Mesenchymal stem cell (in vitro differentiated cells and primary cell): ENCODE measurements at regions not wholly inside any gene's neighbourhood (a gene's known extent, or its start where the extent isn't known, plus 50 kb on each side); places are given as distances from the start of the nearest gene placed in this dataset.

ENCODE experiments used
- DNase-seq: peaks from one replicate; pipeline ENCODE4 v3.0.0-alpha.2; 2013
- H2AFZ ChIP-seq: one replicate; pipeline ENCODE4 v1.6.1; 2013; ENCODE audit warnings: low read depth, mild to moderate bottlenecking, control low read depth, inconsistent platforms, low read length, moderate library complexity
- H2AK5ac ChIP-seq: 2 replicates; pipeline ENCODE4 v1.6.1; 2013; ENCODE audit warnings: low read length, moderate library complexity, mild to moderate bottlenecking, inconsistent platforms; ENCODE audit not compliant: severe bottlenecking
- H2BK120ac ChIP-seq: one replicate; pipeline ENCODE4 v1.6.1; 2013; ENCODE audit warnings: low read depth, mild to moderate bottlenecking, inconsistent platforms, low read length, moderate library complexity
- H2BK12ac ChIP-seq, 2 experiments: one replicate each; pipeline ENCODE4 v1.6.1; 2013; ENCODE audit warnings: inconsistent platforms in 2 of 2, low read length in 2 of 2, mild to moderate bottlenecking in 2 of 2, moderate library complexity in 2 of 2, control low read depth in 1 of 2
- H2BK15ac ChIP-seq: one replicate; pipeline ENCODE4 v1.6.1; 2013; ENCODE audit warnings: mild to moderate bottlenecking, low read depth, inconsistent platforms; ENCODE audit not compliant: poor library complexity, severe bottlenecking
- H2BK5ac ChIP-seq: 2 replicates; pipeline ENCODE4 v1.6.1; 2013; ENCODE audit warnings: low read depth, mild to moderate bottlenecking, low read length, control low read depth, inconsistent platforms; ENCODE audit not compliant: poor library complexity, severe bottlenecking
- H3K14ac ChIP-seq, 2 experiments: one replicate each; pipeline ENCODE4 v1.6.1; 2013; ENCODE audit warnings: inconsistent platforms in 2 of 2, low read length in 2 of 2, control low read depth in 1 of 2, mild to moderate bottlenecking in 1 of 2, moderate library complexity in 1 of 2
- H3K18ac ChIP-seq, 2 experiments: one replicate each; pipeline ENCODE4 v1.6.1; 2013; ENCODE audit warnings: inconsistent platforms in 2 of 2, low read length in 2 of 2, control low read depth in 1 of 2, low read depth in 1 of 2, mild to moderate bottlenecking in 1 of 2
- H3K23ac ChIP-seq, 2 experiments: one replicate each; pipeline ENCODE4 v1.6.1; 2013; ENCODE audit warnings: inconsistent platforms in 2 of 2, low read length in 2 of 2, mild to moderate bottlenecking in 2 of 2, moderate library complexity in 2 of 2, control low read depth in 1 of 2
- H3K27ac ChIP-seq: 2 replicates; pipeline ENCODE4 v1.5.1; 2013; ENCODE audit warnings: mild to moderate bottlenecking, moderate library complexity, low read length, control low read depth, inconsistent platforms; ENCODE audit not compliant: poor library complexity, severe bottlenecking
- H3K27me3 ChIP-seq, 2 experiments: 2 replicates each; pipeline versions ENCODE4 v1.6.1 to v1.7.0; 2013; ENCODE audit warnings: low read length in 2 of 2, mild to moderate bottlenecking in 2 of 2, moderate library complexity in 2 of 2, control low read depth in 1 of 2, inconsistent platforms in 1 of 2; ENCODE audit not compliant: control insufficient read depth in 1 of 2, insufficient read depth in 1 of 2
- H3K36me3 ChIP-seq, 2 experiments: 2 replicates each; pipeline versions ENCODE4 v1.6.1 to v1.7.0; 2013; ENCODE audit warnings: low read length in 2 of 2, control low read depth in 1 of 2, inconsistent platforms in 1 of 2, low read depth in 1 of 2, mild to moderate bottlenecking in 1 of 2; ENCODE audit not compliant: insufficient read depth in 2 of 2, control insufficient read depth in 1 of 2
- H3K4ac ChIP-seq, 2 experiments: one replicate each; pipeline ENCODE4 v1.6.1; 2013; ENCODE audit warnings: inconsistent platforms in 2 of 2, low read length in 2 of 2, mild to moderate bottlenecking in 2 of 2, moderate library complexity in 2 of 2, control low read depth in 1 of 2, low read depth in 1 of 2
- H3K4me1 ChIP-seq: 2 replicates; pipeline ENCODE4 v1.6.1; 2013; ENCODE audit warnings: low read depth, low read length, control low read depth; ENCODE audit not compliant: control insufficient read depth, insufficient read depth
- H3K4me2 ChIP-seq: 2 replicates; pipeline ENCODE4 v1.6.1; 2013; ENCODE audit warnings: low read length, mild to moderate bottlenecking, inconsistent platforms; ENCODE audit not compliant: poor library complexity, severe bottlenecking
- H3K4me3 ChIP-seq, 2 experiments: 2 replicates each; pipeline versions ENCODE4 v1.5.1 to v1.7.0; 2013; ENCODE audit warnings: low read length in 2 of 2, mild to moderate bottlenecking in 2 of 2, control low read depth in 1 of 2, low read depth in 1 of 2; ENCODE audit not compliant: insufficient read depth in 1 of 2
- H3K79me1 ChIP-seq: replicated peaks from 2 replicates; pipeline ENCODE4 v1.6.1; 2013; ENCODE audit warnings: mild to moderate bottlenecking, control low read depth, low read length, inconsistent platforms; ENCODE audit not compliant: poor library complexity, severe bottlenecking
- H3K9ac ChIP-seq: 2 replicates; pipeline ENCODE4 v1.7.0; 2013; ENCODE audit warnings: mild to moderate bottlenecking, low read length, moderate library complexity
- H3K9me3 ChIP-seq: 2 replicates; pipeline ENCODE4 v1.7.0; 2013; ENCODE audit warnings: mild to moderate bottlenecking, low read length; ENCODE audit not compliant: control insufficient read depth
- H4K8ac ChIP-seq: one replicate; pipeline ENCODE4 v1.6.1; 2013; ENCODE audit warnings: inconsistent platforms, mild to moderate bottlenecking, low read length, moderate library complexity
- H4K91ac ChIP-seq: one replicate; pipeline ENCODE4 v1.6.1; 2013; ENCODE audit warnings: mild to moderate bottlenecking, low read length, inconsistent platforms
- WGBS: methylation state at CpG from one replicate; pipeline ENCODE4 v1.1.7; 2013; ENCODE audit warnings: mixed read lengths; 5-methylcytosine and 5-hydroxymethylcytosine counted together

DNA sequence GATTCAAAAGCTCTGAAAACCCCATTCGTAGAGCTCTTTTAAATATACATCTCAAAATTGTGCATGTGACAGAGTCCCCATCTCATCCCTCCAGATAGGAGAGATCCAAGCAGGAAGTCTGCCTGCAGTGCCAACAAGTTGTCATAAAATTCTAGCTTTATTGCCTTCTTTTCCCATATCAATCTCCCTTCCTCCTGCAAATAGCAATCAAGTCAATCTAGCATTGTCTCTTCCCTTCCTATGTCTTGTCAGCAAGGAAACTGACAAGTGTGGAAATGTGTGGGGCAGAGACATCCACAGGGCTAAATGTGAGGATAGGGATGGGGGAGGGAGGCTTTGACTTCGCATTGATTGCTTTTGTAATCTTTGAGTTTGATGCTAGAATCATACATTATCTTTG is 165.2 kb downstream of the C1orf94 start:
- Histone ChIP-seq H3K9ac (no peak overlapping the region), H3K27me3 (peaks cover 0 to 65% of the 10 kb centered on the region in 2 experiments), H2BK12ac (no peak overlapping the region), H2BK120ac (no peak overlapping the region), H2AFZ (no peak overlapping the region), H2AK5ac (no peak overlapping the region), H3K27ac (no peak overlapping the region), H4K8ac (no peak overlapping the region), H3K4me1 (no peaks in the 10 kb centered on the region), H2BK15ac (no peak overlapping the region), H4K91ac (no peak overlapping the region), H3K4me2 (no peak overlapping the region), H3K23ac (no peak overlapping the region), H3K4me3 (no peak overlapping the region), H3K14ac (no peak overlapping the region), H2BK5ac (no peak overlapping the region), H3K4ac (no peak overlapping the region), H3K79me1 (no peaks in the 10 kb centered on the region), H3K18ac (no peak overlapping the region), H3K36me3 (no peaks in the 10 kb centered on the region), H3K9me3 (no peaks in the 10 kb centered on the region)
- WGBS: 19% methylated on average over 1 of the region's 2 CpGs
- DNase-seq: no peak

GRCh38 chr1:34342334-34342733 is 165.6 kb downstream of the C1orf94 start:
- no peak overlapping the region for H2AFZ ChIP-seq
- H3K4me2 ChIP-seq: no peak overlapping the region
- no peak overlapping the region for H2BK15ac ChIP-seq
- no peak overlapping the region for H4K91ac ChIP-seq
- H3K79me1 ChIP-seq: no peaks in the 10 kb centered on the region
- H3K27ac ChIP-seq: no peak overlapping the region
- no peak overlapping the region for H3K4me3 ChIP-seq
- H3K9me3 ChIP-seq: no peaks in the 10 kb centered on the region
- H3K4me1 ChIP-seq: no peaks in the 10 kb centered on the region
- no peak overlapping the region for H3K18ac ChIP-seq
- H2AK5ac ChIP-seq: no peak overlapping the region
- 88% methylated on average over 1 of the region's 1 CpG for WGBS
- H2BK5ac ChIP-seq: no peak overlapping the region
- H3K9ac ChIP-seq: no peak overlapping the region
- no peak overlapping the region for H3K14ac ChIP-seq
- H2BK120ac ChIP-seq: no peak overlapping the region
- no peak overlapping the region for H3K4ac ChIP-seq
- H4K8ac ChIP-seq: no peak overlapping the region
- no peak for DNase-seq
- H2BK12ac ChIP-seq: no peak overlapping the region
- no peak overlapping the region for H3K23ac ChIP-seq
- peaks cover 0 to 63% of the 10 kb centered on the region in 2 experiments for H3K27me3 ChIP-seq
- H3K36me3 ChIP-seq: no peaks in the 10 kb centered on the region

DNA sequence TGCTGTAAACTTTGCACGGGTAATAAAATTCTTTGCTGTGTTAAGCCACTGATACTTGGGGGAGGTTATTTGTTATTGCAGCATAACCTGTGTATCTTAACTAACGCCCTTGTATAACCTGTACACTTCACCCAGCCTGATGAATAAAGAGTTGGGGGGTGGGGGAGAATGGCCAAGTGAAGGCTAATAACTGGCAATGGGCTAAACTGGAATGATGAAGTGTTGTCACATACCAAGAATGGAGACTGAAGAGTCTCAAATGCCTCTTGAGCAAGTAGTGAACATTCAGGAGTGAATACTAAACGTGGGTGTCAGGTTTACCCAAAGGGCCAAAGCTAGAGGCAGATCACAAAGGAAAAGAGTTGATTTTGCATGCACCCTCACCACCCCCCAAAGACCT is 169.4 kb downstream of the C1orf94 start:
- 51% methylated on average over 2 of the region's 3 CpGs for WGBS
- H3K23ac ChIP-seq: no peak overlapping the region
- DNase-seq: no peak

DNA sequence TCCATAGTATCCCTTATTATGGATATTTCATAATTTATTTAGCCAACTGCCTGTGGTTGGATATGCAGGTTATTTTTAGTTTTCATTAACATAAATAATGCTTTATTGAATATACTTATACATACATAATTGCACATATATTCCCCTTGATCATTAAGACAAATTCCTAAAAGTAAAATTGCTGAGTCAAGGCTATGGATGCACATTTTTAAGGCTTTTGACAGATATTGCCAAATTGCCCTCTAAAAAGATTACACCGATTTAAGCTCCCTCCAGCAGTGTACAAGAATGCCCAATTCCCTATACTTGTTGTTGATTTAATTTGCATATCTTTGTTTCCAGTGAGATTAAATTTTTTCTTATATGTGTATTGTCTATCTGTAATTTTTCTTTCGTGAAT is 176.7 kb downstream of the C1orf94 start:
- H3K36me3 ChIP-seq: no peaks in the 10 kb centered on the region
- no peak for DNase-seq
- H3K4me3 ChIP-seq: no peak overlapping the region
- H3K79me1 ChIP-seq: no peaks in the 10 kb centered on the region
- H3K27me3 ChIP-seq: peaks cover 0 to 51% of the 10 kb centered on the region in 2 experiments
- no peak overlapping the region for H2BK5ac ChIP-seq
- no peak overlapping the region for H3K23ac ChIP-seq
- H4K91ac ChIP-seq: no peak overlapping the region
- H3K18ac ChIP-seq: no peak overlapping the region
- H2BK12ac ChIP-seq: no peak overlapping the region
- H3K4me1 ChIP-seq: no peaks in the 10 kb centered on the region
- H2BK120ac ChIP-seq: no peak overlapping the region
- no peak overlapping the region for H2BK15ac ChIP-seq
- no peak overlapping the region for H3K4me2 ChIP-seq
- H3K4ac ChIP-seq: no peak overlapping the region
- H2AK5ac ChIP-seq: no peak overlapping the region
- H4K8ac ChIP-seq: no peak overlapping the region
- WGBS: no CpG with 5 or more reads among the region's 2 CpGs
- H3K9ac ChIP-seq: no peak overlapping the region
- no peak overlapping the region for H3K14ac ChIP-seq
- H3K9me3 ChIP-seq: peaks cover 3% of the 10 kb centered on the region
- no peak overlapping the region for H3K27ac ChIP-seq
- no peak overlapping the region for H2AFZ ChIP-seq

More for the DNA sequence above, 169.4 kb downstream of the C1orf94 start:
- Histone ChIP-seq H4K91ac (no peak overlapping the region), H4K8ac (no peak overlapping the region), H3K4ac (no peak overlapping the region), H3K9ac (no peak overlapping the region), H2BK120ac (no peak overlapping the region), H3K18ac (no peak overlapping the region), H3K79me1 (no peaks in the 10 kb centered on the region), H2AK5ac (no peak overlapping the region), H3K4me1 (no peaks in the 10 kb centered on the region), H3K14ac (no peak overlapping the region), H2BK15ac (no peak overlapping the region), H3K27ac (no peak overlapping the region), H3K27me3 (peaks cover 0 to 49% of the 10 kb centered on the region in 2 experiments), H2BK5ac (no peak overlapping the region), H3K36me3 (no peaks in the 10 kb centered on the region), H3K4me3 (no peak overlapping the region), H2AFZ (no peak overlapping the region), H2BK12ac (no peak overlapping the region), H3K9me3 (no peaks in the 10 kb centered on the region), H3K4me2 (no peak overlapping the region)
